GM11168 (cell line): ENCODE measurements at regions not wholly inside any gene's neighbourhood (a gene's known extent, or its start where the extent isn't known, plus 50 kb on each side); places are given as distances from the start of the nearest gene placed in this dataset.
"Not testable (repeated sequence)": the region's sequence is repeated elsewhere in the genome, so short reads cannot be mapped to it uniquely, and the experiment has no call there.

Source experiments
- in situ Hi-C: fragments of 300-500 bp; cut with MboI; formaldehyde crosslinking; loops from one replicate; pipeline ENCODE4 v1.12.0; 2022; ENCODE audit warnings: low sequenced_read_pairs; ENCODE audit not compliant: unreplicated experiment

DNA sequence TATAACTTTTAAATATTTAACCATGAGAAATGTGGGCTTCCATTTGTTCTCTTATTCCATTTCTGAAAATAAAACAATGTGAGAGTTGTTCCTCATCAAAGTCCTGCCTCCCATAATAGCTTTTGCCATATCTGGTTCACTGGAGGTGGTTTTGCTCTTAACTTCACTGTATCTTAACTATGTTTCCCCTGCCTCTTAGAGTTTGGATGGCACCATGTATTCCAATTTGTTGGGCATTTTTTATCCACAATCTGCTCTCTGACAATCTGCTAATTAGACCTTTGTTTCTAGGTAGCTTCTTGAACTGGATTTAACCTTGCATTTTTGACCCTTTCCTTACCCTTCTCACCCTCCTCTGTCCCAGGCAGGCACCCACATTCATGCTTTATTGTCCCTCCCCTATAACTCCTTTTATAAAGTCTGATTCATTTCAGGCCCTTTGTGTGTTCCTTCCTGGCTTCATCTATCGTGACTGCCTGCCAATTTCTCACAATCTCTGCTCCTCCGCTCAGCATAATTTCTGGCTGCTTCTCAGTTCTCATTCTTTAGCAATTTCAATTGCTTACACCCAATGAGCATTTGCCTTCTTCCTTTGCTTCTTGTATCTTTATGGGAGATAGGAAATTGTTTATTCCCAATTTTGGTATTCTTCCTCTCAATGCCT lies 144.2 kb upstream of the ARHGEF26 start:
- in situ Hi-C loops = no loop called here

DNA sequence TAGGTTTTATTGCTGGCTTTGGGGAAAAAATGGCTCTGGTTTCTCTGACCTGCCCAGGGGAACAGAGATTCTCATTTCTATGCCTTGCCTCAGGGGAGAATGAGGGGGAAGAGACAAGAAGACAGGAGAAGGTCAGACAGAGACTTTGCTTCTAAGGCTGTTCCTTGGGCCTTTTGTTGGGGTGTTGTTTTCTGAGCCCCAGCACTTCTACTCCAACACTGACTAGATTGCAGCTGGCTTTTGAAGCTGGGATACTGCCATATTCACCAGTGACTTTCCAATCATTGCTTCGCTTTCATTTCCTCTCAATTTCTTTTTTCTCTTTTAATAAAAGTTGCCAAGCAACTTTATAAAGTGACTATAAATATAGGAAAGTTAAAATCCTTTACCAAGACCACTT lies 143.2 kb upstream of the ARHGEF26 start:
- in situ Hi-C loops = no loop called here

DNA sequence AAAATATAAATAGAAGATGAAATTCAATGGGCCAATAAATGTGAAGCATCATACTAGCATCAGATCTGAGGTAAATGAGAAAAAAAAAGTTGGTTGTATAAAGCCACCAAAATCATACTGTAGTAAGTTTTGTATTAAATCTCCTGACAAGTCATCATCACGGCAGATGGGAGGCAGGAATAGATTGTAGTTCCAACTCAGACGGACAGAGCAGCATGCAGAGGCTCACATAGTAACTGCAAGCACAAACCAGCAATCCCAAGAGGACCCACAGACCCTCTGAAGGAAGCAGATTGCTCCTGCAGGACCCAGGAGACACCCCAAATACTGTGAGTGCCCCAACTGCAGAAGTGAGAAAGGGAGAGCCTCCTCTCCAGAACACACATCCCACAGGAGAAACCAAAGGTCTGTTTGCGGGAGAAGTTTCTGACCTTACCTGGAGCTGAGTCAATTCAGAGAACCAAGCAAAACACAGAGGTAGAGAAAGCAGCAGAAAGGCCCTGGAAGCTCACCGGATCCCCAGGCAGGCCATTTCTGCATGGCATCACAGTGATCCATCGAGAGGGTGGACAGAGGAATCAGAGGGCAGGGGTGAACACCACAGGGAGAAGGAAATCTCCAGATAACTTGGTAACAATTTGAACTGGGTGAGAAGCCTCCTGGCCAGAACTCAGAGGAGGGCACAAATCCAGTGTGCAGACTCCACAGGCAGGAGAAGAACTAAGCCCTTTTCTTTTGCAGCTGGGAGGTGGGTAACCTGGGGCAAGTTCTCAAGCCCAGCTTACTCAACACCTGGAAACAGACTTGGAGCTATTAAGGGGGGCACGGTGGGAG lies 141.6 kb upstream of the ARHGEF26 start:
- in situ Hi-C loops = no loop called here

DNA sequence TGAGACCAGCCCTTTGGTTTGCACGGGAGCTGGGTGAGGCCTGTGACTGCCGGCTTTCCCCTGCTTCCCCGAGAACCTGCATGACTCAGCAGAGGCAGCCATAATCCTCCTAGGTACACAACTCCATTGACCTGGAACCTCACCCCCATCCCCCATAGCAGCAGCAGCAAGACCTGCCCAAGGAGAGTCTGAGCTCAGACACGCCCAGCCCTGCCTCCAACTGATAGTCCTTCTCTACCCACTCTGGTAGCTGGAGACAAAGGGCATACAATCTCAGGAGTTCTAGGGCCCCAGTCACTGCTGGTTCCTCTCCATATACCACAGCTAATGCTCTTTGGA lies 141.0 kb upstream of the ARHGEF26 start:
- in situ Hi-C loops = no loop called here

DNA sequence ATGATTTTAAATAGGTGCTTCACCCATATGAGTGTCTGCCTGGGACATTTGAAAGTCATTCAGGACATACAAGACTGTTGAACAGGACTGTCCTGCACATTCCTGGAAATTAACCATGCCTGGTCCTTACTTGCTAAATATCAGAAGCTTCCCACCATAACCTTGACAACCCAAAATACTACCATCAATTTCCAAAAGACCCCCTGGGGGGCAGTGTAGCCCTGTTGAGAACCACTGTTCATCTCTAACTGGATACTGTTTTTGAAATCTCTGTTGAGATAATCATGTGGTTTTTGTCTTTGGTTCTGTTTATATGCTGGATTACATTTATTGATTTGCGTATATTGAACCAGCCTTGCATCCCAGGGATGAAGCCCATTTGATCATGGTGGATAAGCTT lies 123.8 kb upstream of the ARHGEF26 start:
- in situ Hi-C loops = not testable (repeated sequence)

DNA sequence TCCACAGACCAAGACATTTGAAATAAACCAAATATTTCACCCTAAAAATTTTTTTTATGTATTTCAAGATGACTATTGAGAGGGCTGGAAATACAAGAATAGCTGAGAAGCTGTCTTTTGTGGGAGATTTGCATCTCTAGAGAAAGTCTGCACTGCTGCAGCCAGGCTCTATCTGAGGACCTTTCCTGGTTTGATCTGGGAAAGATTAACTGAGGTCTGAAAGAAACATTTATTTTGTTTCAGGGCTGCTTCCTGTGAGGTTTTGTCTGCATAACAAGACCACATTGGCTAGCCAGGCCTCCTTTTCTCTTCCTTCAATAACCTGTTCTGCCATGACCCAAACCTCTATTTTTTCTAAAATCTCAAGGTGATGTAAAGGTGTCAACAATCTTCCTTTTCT lies 117.5 kb upstream of the ARHGEF26 start:
- in situ Hi-C loops = no loop called here

DNA sequence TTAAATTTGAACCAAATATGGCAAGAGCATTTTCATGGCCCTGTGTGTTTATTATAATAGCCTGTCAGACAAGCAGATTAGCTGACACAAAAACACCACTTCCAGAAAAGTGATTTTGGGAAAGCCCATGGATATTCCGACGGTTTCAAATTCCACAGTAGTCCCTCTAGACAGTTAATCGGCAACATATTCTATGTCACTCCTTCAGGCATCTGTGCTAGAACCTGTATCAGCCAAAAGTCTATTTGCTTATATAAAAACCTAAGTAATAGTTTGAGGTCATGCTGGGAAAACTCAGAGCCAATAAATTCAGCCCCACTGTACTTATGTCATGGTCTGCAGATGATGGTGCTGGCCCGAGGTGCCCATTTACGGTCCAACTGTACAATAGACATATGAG lies 110.2 kb upstream of the ARHGEF26 start:
- in situ Hi-C loops = no loop called here

DNA sequence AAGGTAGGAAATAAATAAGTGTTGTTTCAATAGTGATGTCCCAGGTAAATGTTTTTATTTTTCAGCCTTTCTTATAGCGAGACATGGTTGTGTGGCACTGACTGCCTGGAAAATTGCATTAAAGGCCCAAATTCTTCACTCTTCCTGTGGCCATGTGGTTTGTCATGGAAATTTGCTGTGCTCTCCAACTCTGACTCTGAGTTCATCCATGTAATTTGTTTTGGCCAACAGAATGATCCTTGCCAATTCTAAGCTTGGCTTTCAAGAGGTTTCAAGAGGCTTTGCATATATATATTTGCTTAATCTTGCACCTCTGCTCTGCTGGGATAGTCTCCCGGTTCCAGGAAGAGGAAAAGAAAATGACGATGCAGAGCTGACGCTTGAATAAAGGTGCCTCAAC lies 107.5 kb upstream of the ARHGEF26 start:
- in situ Hi-C loops = no loop called here

DNA sequence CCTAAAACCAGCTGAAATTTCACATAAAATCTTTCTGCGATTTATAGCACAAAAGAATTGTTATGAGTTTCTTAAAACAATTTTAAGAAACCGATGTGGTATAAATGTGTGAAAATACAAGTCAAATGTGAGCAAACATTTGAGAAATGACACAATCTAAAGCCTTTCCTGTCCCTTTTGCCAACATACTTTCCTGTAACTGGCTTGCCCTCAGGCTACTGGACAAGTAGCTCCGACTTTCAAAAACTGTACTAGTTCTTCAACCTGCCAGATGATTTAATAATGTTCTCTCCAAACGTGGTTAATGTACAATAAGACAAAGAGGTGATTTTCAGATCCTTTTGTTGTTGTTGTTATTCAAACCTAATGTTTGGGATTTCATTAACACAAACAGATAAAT lies 105.9 kb upstream of the ARHGEF26 start:
- in situ Hi-C loops = no loop called here

DNA sequence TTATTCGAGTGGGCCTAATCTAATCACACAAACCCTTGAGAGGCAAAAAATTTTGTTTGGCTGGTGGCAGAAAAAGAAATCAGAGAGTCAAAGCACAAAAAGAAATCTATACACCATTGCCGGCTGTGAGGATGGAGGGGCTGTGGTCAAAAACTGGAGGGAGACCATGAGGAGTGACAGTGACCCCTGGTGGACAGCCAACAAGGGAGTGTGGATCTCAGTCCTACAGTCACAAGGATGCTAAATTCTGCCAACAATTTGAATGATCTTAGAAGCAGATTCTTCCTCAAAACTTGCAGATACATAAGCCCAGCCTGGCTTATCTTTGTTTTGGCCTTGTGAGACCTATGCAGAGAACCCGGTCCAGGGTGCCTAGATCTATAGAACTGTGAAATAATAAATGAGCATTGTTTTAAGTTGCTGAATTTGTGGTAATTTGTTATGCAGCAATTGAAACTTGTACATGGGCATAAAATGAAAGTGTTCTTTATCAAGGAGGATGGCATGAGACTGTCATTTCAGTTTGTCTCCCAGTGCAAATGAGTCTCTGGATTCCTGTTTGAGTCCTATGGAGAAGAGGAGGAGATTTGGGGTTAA lies 103.0 kb upstream of the ARHGEF26 start:
- in situ Hi-C loops = no loop called here

DNA sequence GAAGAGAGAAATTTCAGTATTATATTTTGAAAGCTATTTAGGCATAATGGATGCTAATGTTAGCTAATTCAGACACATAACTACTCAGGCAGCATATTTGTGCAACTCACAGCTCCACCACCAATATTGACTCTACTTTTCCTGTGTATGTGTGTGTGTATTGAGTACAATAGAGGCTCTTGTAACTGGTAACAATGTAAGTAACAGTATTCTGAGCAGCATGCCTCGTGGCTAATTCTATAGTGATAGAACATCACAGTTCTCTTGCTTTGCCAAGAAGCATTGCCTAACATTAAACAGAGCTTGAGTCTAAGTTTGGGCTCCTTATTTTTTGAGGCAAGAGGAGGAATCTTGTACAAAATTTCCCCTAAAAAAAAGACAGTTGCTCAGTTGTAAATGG lies 98.6 kb upstream of the ARHGEF26 start:
- in situ Hi-C loops = no loop called here

DNA sequence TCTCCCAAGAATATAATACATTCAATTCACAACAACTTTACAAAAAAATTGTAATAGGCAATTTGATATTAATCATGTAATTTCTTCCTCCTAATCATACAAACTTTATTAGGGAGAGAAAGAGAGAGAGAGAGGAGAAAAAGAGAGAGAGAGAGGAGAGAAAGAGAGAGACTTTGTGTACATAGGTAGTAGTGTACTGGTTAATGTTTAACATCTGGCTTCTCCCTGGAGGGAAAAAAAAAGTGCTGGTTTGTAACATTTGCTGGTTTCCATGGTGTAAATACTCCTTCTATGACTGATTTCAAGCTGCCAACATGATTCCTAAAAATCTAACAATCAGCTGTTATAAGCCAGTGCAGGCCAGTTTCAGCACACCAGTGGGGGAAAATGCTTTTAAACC lies 98.0 kb upstream of the ARHGEF26 start:
- in situ Hi-C loops = no loop called here

DNA sequence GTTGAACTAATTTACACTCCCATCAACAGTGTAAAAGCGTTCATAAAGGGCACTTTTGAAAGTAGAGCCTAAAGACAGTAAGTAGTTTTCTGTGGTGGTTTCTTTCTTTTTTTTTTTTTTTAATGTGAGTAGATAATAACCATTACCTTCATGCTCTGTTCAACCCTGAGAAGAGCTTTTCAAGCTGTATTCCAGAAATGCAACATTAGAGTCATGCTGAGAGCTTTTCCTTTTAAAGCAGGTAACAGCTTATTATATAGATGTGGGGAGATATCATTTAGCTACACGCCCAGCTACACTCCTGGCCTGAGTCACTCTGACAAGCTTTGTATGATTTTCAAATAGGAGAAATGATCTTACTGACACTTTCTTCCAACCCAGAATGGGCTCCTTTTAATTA lies 96.2 kb upstream of the ARHGEF26 start:
- in situ Hi-C loops = no loop called here

DNA sequence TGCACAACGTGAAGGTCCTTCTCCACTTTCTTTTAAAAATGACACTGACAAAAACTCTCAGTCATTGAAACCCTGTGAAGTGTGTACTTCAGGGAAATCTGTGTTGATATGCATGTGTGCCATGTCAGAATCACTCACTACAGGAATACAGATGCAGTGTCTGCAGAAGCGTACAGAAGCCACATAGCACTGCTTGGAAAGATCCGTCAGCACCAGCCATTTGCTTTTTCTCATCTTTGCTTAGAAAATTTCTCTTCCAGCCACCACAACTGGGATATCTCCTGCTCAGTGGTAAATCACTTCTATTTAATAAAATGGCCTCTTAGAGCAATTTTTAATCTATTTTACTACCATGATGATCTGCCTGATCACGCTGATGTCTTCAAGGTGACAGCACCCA lies 91.3 kb upstream of the ARHGEF26 start:
- in situ Hi-C loops = no loop called here

DNA sequence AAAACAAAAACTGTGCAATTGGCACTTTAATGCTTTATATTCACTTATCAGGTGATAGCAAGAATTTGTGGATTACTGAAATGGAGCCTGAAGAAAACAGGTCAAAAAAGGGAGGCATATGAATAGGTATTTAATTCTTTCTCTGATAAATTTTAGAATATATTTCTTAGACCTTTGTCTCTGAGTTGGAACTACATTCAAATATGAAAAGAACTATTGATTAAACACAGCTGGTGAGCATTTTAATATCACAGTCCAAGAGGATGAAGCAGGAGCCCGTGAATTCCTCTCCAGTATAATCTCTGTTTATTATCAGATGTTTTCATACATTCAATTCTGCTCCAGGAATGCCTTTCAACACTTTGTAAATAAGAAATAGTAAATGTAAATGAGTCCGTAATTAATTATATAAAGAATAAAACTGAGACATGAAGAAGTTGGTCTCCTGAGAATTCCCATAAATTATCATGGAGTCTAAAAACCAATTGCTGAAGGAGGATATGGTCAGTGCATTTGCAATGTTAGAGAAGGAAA lies 86.3 kb upstream of the ARHGEF26 start:
- in situ Hi-C loops = no loop called here

DNA sequence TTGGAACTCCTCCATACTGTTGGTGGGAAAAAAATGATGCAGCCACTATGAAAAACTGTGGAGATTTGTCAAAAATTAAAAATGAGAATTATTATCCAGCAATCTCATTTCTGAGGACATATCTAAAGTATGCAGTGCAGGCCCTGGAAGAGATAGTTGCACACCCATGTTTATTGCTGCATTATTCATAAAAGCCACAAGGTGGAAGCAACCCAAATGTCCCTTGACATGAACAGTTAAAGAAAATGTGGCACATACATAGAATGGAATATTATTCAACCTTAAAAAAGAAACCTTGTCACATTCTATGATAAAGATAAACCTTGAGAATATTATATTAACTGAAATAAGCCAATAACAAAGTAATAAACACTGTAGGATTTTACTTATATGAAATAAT lies 80.9 kb upstream of the ARHGEF26 start:
- in situ Hi-C loops = no loop called here

DNA sequence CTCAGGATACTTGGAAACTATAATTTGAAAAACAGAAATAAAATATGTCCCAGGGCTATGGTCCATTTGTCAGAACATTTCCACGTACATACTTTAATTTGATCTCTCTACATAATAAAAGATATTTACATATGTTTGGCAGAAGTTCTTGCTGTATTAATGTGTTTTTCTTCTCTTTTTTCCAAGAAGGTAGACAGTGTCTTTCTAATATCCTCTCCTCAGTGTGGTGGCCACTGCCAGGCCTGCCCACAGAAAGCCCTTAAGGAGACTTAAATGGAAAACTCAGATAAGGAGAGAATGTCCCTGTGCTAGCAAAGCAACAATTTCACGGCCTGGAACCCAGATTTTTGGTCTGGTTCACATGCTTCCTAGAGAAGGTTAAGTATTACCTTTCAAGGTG lies 76.5 kb upstream of the ARHGEF26 start:
- in situ Hi-C loops = no loop called here

DNA sequence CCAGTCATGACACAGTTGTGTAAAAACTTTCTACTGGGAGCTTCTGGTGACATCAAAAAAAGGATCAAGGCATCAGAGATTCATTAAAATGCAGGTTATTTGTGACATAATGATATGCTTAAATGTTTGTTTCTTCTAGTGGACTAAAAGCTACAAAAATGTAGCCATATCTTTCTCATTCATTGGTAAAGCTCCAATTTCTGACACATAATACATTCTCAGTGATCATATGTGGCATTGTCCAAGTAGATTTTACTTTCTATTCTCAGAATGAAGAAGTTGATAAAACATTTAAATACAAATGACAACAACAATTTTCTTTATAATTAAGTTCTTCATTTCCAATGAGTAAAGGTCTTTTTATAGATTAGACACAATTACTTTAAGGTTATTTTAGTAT lies 71.0 kb upstream of the ARHGEF26 start:
- in situ Hi-C loops = no loop called here

DNA sequence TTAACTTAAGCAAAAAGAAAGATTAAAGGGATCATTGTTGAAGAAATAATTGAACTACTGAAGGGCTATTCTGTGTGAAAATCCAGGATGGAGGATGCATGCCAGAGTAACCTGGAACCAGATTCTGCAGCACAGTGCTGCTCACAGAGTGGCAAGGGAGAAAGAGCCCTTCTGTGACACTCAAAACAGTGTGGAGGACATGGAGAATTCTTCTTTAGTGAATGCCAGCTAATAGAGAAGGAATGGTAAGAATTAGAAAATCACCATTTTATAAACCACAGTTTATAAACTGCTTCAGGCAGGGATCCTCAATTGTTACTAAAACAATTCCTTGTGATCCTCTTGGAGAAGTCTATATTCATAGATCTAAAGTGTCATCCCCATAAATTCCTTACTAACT lies 70.4 kb upstream of the ARHGEF26 start:
- in situ Hi-C loops = no loop called here

DNA sequence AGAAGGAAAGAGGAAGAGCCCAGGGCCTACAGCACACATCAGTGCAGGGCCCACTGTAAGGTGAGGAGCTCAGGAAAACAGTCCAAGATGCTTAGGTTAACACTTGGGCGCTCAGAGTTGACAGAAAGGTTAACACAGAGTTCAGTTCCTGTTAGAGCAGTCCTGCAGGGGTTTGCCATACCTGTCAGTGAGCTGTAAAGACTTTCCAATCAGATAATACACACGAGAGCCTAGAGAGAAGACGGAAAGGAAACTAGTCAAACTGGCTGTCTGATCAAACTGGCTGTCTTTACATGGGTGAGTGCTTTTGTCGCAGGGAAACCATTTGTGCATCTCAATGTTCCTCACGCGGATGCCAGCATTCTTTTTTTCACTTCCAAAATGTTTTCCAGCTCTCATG lies 61.4 kb upstream of the ARHGEF26 start:
- in situ Hi-C loops = no loop called here

DNA sequence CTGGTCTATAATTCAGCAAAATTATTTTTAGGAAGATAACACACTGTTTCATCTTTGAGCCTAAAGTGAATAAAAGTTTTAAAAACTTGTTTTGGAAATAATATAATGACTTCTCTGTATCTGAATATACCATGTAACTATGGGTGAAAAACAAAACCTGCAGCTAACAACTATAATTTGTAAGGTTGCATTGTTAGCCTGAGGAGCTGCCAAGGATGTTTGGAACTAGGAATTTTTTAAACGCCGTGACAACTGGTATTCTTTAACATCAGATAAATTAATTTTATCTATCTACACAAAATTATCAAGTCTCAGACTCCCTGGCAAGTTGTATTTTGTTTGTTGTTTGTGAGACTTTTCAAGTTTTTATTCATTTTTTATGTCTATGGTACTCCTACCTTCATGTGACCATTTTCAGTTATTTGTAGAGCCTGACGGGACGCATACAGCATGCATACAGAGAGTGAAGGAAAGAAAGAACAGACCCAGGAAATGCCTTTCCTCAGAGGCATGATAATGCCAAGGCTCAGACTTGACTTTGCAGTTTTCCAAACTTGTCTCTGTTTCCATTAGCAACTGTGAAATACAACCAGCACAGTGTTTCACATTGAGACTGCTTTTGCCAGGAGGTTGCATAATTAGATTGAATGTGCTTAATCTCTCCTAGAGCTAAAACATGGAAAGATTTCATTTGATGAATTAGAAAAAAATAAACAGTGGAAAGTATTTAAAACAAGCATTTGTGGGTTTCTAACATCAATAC lies 60.8 kb upstream of the ARHGEF26 start:
- in situ Hi-C loops = no loop called here
